Hematopoietic multipotent progenitor cell treated with erythropoietin and hydrocortisone succinate and interleukin-3 and kit ligand, for 8 days (in vitro differentiated cells): ENCODE measurements at regions not wholly inside any gene's neighbourhood (a gene's known extent, or its start where the extent isn't known, plus 50 kb on each side); places are given as distances from the start of the nearest gene placed in this dataset.
"Not testable (repeated sequence)": the region's sequence is repeated elsewhere in the genome, so short reads cannot be mapped to it uniquely, and the experiment has no call there.

ENCODE experiments used
- DNase-seq: peaks from one replicate; pipeline ENCODE4 v3.0.0-alpha.2; 2015

GRCh38 chr14:106719880-106720279 is 1193.5 kb downstream of the TMEM121 start:
- not testable (repeated sequence) for DNase-seq

DNA sequence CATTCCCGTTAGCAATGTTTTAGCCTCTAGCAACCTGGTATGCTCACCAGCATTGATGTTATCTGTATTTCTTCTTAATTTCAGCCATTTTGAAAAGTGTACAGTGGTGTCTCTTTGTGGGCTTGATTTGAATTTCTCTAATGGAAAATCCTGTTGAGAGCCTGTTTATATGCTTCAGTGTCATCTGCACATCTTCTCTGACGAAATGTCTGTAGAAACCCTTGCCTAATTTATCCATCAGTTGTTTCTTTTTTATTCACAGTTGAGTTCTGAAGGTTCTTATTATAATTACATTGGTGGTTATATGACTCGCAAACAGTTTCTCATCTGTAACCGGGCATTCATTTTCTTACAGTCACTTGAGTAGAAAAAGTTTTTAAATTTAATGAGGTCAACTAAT is 1195.5 kb downstream of the TMEM121 start:
- DNase-seq = not testable (repeated sequence)

DNA sequence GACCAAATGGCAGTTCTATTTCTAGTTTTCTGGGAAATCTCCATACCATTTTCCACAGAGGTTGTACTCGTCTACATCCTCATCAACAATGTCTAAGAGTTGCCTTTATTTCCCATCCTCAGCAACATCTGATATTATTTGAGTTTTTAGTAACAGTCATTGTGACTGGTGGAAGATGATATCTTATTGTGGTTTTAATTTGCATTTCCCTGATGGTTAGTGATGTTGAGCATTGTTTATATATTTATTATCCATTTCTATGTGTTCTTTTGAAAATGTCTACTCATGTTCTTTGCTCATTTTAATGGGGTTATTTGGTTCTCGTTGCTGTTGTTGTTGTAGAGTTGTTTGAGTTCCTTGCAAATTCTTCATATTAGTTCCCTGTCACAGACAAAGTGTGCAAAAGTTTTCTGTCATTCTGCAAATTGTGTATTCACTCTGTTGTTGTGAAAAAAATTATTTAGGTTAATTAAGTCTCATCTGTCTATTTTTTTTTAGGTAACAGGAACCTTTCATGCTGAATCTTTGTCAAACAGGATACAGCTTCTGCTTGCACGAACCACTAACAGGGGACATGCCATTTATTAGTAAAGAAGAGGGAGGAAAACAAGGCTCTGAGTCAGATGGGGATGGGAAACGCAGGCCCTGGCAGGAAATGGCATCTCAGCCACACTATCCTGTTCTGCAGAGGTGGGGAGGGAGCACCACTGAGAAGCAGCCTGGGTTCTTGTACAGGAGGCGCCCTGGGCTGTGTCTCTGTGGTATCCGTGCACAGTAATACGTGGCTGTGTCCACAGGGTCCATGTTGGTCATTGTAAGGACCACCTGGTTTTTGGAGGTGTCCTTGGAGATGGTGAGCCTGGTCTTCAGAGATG is 1196.7 kb downstream of the TMEM121 start:
- not testable (repeated sequence) for DNase-seq

DNA sequence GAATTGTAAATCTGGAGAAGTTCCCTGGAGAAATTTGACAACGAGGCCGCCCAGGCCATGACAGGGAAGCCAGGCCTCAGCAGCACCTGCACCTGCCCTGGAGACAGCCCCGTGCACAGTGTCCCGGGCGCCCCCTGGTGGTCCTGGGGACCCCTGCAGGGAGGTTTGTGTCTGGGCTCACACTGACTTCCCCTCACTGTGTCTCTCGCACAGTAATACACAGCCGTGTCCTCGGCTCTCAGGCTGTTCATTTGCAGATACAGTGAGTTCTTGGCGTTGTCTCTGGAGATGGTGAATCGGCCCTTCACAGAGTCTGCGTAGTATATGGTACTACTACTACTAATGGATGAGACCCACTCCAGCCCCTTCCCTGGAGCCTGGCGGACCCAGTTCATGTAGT is 1201.6 kb downstream of the TMEM121 start:
- not testable (repeated sequence) for DNase-seq

GRCh38 chr14:106728611-106729010 is 1202.2 kb downstream of the TMEM121 start:
- no peak for DNase-seq

GRCh38 chr14:106729551-106729950 is 1203.2 kb downstream of the TMEM121 start:
- DNase-seq = no peak

DNA sequence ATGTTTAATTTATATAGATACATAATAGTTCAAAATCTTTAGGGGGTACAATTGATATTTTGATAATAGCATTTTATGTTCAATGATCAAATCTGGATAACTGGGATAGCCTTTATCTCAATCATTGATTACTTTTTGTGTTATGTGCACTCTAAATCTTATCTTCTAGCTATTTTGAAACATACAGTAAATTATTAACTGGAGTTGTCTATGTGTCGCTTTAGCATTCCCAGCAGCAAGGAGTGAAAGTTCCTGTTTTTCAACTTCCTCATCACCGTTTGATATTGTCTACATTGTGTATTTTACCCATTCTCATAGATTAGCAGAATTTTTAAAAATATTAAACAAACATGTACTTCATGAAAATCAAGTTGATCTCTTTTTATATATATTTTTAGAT is 1207.4 kb downstream of the TMEM121 start:
- no peak for DNase-seq

DNA sequence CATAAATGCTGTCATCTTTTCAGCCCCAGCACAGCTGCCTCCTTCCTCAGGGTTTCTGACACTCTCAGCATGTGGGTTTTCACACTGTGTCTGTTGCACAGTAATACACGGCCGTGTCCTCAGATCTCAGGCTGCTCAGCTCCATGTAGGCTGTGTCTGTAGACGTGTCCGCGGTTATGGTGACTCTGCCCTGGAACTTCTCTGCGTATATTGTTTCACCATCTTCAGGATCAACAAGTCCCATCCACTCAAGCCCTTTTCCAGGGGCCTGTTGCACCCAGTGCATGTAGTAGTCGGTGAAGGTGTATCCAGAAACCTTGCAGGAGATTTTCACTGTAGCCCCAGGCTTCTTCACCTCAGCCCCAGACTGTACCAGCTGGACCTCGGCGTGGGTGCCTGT is 1210.6 kb downstream of the TMEM121 start:
- no peak for DNase-seq

GRCh38 chr14:106738075-106738474 is 1211.7 kb downstream of the TMEM121 start:
- no peak for DNase-seq

DNA sequence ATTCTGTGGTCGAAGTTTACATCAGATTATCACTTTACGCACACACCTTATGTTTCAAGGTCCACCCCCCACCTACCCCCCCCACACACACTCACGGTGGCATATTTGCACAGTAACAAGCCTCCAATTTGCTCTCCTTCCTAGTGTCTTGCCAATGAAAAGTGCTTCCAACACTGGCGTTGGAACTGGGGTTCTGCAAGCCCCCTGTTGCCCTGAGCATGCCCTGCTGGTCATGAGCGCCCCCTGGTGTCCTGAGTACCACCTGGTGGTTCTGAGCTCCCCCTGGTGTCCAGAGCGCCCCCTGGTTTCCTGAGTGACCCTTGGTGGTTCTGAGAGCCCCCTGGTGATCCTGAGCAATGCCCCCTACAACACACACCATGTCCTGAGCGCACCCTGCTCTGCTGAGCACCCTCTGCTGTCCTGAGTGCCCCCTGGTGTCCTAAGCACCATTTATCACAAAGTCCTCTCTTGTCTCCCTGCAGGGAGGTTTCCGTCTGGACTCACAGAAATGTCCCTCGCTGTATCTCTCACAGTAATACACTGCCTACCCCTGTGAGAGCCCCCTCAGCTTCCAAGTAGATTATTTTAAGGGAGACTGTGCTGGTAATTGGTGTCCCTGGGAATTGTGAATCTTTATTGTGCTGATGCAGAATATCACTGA is 1212.3 kb downstream of the TMEM121 start:
- not testable (repeated sequence) for DNase-seq

DNA sequence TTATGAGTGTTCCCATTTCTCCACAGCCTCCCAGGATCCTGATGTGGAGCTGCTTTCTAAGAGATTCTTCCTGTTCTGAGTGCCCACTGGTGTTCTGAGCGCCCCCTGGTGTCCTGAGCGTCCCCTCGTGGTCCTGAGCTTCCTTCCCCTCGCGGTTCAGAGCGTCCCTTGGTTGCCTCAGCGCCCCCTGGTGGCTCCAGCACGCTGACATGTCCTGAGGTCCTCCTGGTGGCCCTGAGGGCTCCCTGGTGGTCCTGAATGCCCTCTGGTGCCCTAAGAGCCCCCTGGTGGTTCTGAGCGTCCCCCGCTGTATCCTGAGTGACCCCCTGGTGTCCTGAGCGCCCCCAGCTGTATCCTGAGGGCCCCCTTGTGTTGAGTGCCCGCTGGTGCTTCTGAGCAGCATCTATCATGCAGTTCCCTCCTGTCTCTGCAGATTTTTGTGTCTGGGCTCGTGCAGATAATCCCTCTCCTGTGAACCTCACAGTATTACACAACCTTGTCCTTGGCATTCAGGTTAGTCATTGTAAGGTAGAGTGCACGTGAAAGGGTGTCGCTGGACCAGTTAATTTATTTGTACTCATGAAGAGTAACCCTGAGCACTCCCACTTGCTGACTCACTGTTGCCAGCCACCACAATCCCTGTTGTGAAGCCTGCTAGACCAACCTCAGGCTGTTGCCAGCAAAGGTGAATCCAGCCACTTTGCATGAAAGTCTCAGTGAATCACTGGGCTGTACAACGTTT is 1214.9 kb downstream of the TMEM121 start:
- DNase-seq = not testable (repeated sequence)

DNA sequence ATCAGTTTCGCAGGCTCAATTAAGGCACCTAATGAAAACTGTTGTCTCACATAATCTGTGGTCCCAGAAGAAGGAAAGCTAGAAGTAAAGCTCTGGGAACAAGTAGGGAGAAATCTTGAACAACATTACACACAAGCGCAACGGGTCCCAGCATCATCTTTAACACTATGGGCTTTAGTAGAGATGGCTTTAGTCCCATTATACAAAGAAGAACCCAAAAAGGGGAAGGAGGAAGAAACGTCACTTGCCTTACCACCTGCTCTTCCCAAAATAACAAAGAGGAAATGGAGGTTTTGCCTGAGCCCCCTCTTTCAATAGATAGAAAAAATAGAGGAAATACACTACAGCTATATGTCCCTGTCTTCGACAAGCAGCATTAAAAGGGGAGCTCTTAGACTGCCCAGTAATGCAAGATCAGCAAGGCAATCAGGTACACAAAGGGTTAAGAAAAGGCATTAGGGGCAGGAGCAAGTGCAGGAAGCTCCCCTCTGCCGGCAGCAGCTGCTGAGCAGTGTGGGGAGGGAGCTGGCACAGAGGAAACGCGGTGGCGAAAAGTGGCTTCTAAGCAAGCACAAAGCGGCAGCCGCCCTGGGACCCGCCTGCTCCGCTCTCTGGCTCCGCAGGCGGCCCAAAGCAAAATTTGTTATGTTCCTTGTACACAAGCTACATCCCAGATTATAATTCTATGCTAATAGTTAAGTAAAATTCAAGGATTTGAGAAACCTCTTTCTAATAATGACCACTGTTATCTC is 1218.8 kb downstream of the TMEM121 start:
- DNase-seq = not testable (repeated sequence)

DNA sequence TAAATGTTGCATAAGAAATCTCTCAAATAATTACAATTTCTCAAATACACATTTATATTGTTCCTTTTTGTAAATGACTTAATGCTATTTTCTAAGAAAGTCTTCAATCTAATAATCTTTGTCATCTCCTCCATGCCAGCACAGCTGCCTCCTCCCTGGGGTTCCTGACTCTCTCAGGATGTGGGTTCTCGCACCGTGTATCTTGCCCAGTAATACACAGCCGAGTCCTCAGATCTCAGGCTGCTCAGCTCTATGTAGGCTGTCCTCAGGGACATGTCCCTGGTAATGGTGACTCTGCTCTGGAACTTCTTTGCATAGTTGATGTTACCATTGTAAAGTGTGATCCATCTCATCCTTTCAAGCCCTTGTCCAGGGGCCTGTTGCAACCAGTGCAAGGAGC is 1223.7 kb downstream of the TMEM121 start:
- not testable (repeated sequence) for DNase-seq

DNA sequence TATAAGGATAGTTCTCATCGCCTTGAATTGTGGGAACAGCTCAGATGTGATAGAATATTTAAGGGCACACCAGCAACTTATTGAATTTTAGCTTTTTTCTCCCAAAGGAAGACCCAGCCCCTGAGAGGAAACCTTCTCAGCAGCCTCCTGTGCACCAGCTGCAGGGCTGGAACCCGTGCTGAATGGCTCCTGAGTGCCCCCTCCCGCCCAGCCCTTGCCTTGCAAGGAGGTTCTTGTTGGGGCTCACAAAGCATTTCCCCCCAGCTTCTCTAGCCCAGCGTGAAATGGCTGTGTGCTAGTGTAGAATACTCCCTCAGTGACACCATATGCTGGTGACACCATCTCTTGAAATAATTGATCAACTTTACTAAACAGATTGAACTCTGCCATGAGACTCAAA is 1227.4 kb downstream of the TMEM121 start:
- DNase-seq = not testable (repeated sequence)

DNA sequence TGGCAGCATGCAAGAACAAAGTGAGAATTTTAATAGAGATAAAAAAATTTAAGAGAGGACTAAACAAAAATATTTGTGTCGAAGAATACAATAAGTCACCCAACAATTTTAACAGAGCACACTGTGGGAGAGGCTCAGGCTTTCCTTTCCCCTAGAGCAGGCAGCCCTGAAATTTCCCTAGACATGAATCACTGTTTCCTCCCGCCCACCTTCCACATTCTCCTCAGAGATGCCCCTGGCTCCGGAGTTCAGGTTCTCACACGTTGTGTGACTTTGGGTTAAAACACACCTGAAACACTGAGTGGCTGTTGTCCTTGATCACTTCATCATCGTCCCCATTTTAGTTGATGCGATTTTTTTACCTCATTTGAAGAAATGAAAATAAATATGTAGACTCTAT is 1231.1 kb downstream of the TMEM121 start:
- DNase-seq = not testable (repeated sequence)

DNA sequence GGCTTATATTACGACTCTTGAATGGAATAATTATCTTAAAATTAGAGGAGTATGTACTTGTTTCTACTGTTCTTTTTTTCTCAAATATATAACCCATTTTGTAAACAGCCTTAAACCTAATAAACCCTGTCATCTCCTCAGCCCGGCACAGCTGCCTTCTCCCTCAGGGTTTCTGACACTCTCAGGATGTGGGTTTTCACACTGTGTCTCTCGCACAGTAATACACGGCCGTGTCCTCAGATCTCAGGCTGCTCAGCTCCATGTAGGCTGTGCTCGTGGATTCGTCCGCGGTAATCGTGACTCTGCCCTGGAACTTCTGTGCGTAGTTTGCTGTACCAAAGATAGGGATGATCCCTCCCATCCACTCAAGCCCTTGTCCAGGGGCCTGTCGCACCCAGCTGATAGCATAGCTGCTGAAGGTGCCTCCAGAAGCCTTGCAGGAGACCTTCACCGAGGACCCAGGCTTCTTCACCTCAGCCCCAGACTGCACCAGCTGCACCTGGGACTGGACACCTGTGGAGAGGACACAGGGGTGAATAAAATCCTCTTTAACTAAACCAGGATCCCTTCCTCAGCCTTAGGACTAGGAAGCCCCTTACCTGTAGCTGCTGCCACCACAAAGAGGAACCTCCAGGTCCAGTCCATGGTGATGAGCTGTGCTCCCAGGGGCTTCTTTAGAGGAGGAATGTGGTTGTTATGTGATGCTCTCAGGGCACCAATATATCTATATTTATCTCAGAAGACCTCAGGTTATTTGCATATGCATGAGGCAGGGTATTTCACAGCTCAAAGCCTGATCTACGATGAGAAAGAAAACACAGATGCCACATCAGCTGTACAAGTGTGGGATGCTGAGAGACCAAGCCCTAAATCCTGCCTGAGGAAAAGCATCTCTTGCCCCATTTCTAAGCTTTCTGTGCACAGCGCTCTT is 1235.8 kb downstream of the TMEM121 start:
- not testable (repeated sequence) for DNase-seq

DNA sequence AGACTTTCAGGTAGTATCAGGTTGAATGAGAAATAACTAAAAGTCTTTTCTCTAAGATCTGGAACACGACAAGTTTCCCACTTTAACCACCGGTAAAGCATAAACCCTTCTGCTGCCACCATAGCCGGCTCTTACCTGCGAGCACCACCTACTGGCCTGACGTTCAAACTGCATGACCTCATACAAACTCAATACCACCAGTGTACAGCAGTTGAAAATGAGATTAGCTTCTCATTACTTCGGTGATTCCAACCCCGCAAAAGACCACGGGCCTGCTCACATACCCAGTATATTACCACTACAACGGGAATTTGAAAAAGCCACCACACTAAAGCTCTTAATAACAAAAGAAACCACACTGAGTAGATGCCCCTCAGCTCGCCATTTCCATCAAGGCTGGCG is 1238.6 kb downstream of the TMEM121 start:
- DNase-seq = not testable (repeated sequence)

- no peak for DNase-seq
Observed at GRCh38 chr14:106766145-106766544, 1239.8 kb downstream of the TMEM121 start.

- peak; percentile 39 for DNase-seq
Observed at GRCh38 chr14:106766551-106767277, 1240.3 kb downstream of the TMEM121 start.

- not testable (repeated sequence) for DNase-seq
Observed at GRCh38 chr14:106768230-106768629, 1241.8 kb downstream of the TMEM121 start.
